B cell (primary cell): ENCODE measurements at regions not wholly inside any gene's neighbourhood (a gene's known extent, or its start where the extent isn't known, plus 50 kb on each side); places are given as distances from the start of the nearest gene placed in this dataset.

Experiments
- ATAC-seq: fragments of 200-7000 bp; cut with Tn5 transposase; one replicate; pipeline ENCODE4 v1.10.0; 2021; ENCODE audit warnings: low read depth, mild to moderate bottlenecking, moderate number of reproducible peaks, moderate library complexity
- CTCF ChIA-PET: fragments of 350-600 bp; sonication (Branson Sonifier 250); formaldehyde crosslinking; loops from one replicate; lab custom pipeline; 2021; ENCODE audit warnings: antibody characterized with exemption, inconsistent platforms; lab: Charles Lee
- POLR2A ChIA-PET: fragments of 350-600 bp; sonication (Branson Sonifier 250); formaldehyde crosslinking; loops from one replicate; lab custom pipeline; 2021; ENCODE audit warnings: antibody characterized with exemption; lab: Charles Lee
- DNase-seq: peaks from one replicate; pipeline ENCODE4 v3.0.0; 2013
- H2AFZ ChIP-seq: 2 replicates; pipeline ENCODE4 v1.6.1; 2012; ENCODE audit warnings: mild to moderate bottlenecking, low read depth, low read length; ENCODE audit not compliant: insufficient read depth, poor library complexity, severe bottlenecking
- H3K27ac ChIP-seq, 2 donors: 1 replicate in 1 of 2; 2 replicates in 1 of 2; pipeline ENCODE4 v1.5.1; 2012 to 2013; ENCODE audit warnings: low read length in 2 of 2, mild to moderate bottlenecking in 2 of 2, moderate library complexity in 1 of 2
- H3K27me3 ChIP-seq, 4 experiments: fragments of 200-600 bp in 1 of 4; sonication (generic) in 1 of 4; replicated peaks in 1 of 4; 1 replicate in 2 of 4; 2 replicates in 2 of 4; pipeline versions ENCODE4 v1.6.1 to v1.7.0; 2013 to 2016; ENCODE audit warnings: low read length in 3 of 4, mild to moderate bottlenecking in 2 of 4, mixed read lengths in 1 of 4, moderate library complexity in 1 of 4; ENCODE audit not compliant: insufficient read depth in 4 of 4, control insufficient read depth in 3 of 4; ENCODE audit errors: control extremely low read depth in 1 of 4
- H3K36me3 ChIP-seq, 2 experiments: replicated peaks in 1 of 2; 1 replicate in 1 of 2; 2 replicates in 1 of 2; pipeline versions ENCODE4 v1.6.1 to v1.7.1; 2013; ENCODE audit warnings: low read length in 1 of 2; ENCODE audit not compliant: insufficient read depth in 2 of 2, control insufficient read depth in 1 of 2; ENCODE audit errors: control extremely low read depth in 1 of 2, extremely low read depth in 1 of 2
- H3K4me1 ChIP-seq, 2 donors: fragments of 200-600 bp in 1 of 2; sonication (generic) in 1 of 2; 1 replicate in 1 of 2; 2 replicates in 1 of 2; pipeline versions ENCODE4 v1.5.1 to v1.6.1; 2013 to 2017; ENCODE audit warnings: low read length in 2 of 2; ENCODE audit not compliant: control insufficient read depth in 2 of 2, insufficient read depth in 2 of 2
- H3K4me2 ChIP-seq: replicated peaks from 2 replicates; pipeline ENCODE3; 2012; ENCODE audit warnings: mild to moderate bottlenecking, low read depth, low read length; ENCODE audit not compliant: poor library complexity, severe bottlenecking
- H3K4me3 ChIP-seq, 5 experiments: fragments of 200-600 bp in 1 of 5; sonication (generic) in 1 of 5; 1 replicate in 3 of 5; 2 replicates in 2 of 5; pipeline versions ENCODE4 v1.5.1 to v1.7.0; 2011 to 2016; ENCODE audit warnings: low read length in 4 of 5, mild to moderate bottlenecking in 4 of 5, low read depth in 2 of 5, control low read depth in 1 of 5, moderate library complexity in 1 of 5; ENCODE audit not compliant: insufficient read depth in 1 of 5; ENCODE audit errors: control extremely low read depth in 1 of 5, extremely low read depth in 1 of 5
- H3K79me2 ChIP-seq: fragments of 200-600 bp; sonication (generic); one replicate; pipeline ENCODE4 v1.6.0; 2016; ENCODE audit warnings: low read length; ENCODE audit not compliant: control insufficient read depth, insufficient read depth
- H3K9ac ChIP-seq: fragments of 200-600 bp; sonication (generic); 2 replicates; pipeline ENCODE4 v1.6.1; 2017; ENCODE audit warnings: mild to moderate bottlenecking, low read length, moderate library complexity
- H3K9me3 ChIP-seq, 3 donors: one replicate each; pipeline versions ENCODE4 v1.6.1 to v1.7.1; 2013; ENCODE audit warnings: low read length in 2 of 3; ENCODE audit not compliant: control insufficient read depth in 2 of 3, insufficient read depth in 1 of 3; ENCODE audit errors: control extremely low read depth in 1 of 3
- H4K20me1 ChIP-seq: 2 replicates; pipeline ENCODE4 v1.6.0; 2012; ENCODE audit warnings: mild to moderate bottlenecking, low read length; ENCODE audit not compliant: insufficient read depth, control insufficient read depth, poor library complexity, severe bottlenecking
- H3K27ac Mint-ChIP-seq: one replicate; pipeline ENCODE4 v1.8.0; 2021; ENCODE audit warnings: mixed read lengths
- H3K27me3 Mint-ChIP-seq: one replicate; pipeline ENCODE4 v1.8.0; 2021; ENCODE audit warnings: mixed read lengths
- H3K4me1 Mint-ChIP-seq: one replicate; pipeline ENCODE4 v1.8.0; 2021; ENCODE audit warnings: mixed read lengths
- H3K4me3 Mint-ChIP-seq: one replicate; pipeline ENCODE4 v1.8.0; 2021; ENCODE audit warnings: mixed read lengths
- H3K9me3 Mint-ChIP-seq: one replicate; pipeline ENCODE4 v1.8.0; 2022; ENCODE audit warnings: mixed read lengths; ENCODE audit not compliant: insufficient read depth
- EZH2 ChIP-seq: IDR thresholded peaks from 2 replicates; pipeline ENCODE4 v1.6.1; 2012; ENCODE audit warnings: borderline replicate concordance, low read depth, mild to moderate bottlenecking, moderate library complexity, low read length; ENCODE audit not compliant: insufficient read depth, poor library complexity, severe bottlenecking
- WGBS: methylation state at CpG from one replicate; pipeline ENCODE4 v1.1.5; 2013; ENCODE audit warnings: missing lambda C conversion rate; ENCODE audit not compliant: insufficient coverage; 5-methylcytosine and 5-hydroxymethylcytosine counted together
- intact Hi-C: fragments of 100-400 bp; cut with micrococcal nuclease; formaldehyde crosslinking; loops from one replicate; pipeline ENCODE4 v1.10.0; 2022
- TF ChIP-seq, protein P1 (sequence below): fragments of 200-600 bp; IDR thresholded peaks from one replicate; pipeline ENCODE4 v1.8.0; 2022; ENCODE audit warnings: antibody characterized with exemption, mild to moderate bottlenecking

DNA sequence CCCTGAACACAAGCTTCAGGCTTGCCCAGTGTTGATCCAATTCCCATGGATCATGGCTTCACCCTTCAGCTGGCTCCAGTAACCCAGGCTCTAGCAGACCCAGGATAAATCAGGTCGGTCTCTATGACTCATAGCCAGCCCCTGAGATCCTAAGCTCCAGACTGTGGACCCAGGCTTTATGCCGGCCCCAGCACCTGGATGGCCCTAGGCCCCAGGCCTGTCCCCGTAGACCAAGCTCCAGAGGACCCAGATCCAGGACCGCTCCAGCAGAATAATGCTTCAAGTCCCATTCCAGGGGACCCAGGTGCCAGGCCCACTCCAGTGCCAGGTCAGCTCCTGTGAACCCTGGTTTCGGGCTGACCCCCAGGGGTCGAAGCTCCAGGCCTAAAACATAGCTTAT, 1589.9 kb upstream of the DDX18 start:
- TF ChIP-seq EZH2: no peak
- TF ChIP-seq, protein P1, sequence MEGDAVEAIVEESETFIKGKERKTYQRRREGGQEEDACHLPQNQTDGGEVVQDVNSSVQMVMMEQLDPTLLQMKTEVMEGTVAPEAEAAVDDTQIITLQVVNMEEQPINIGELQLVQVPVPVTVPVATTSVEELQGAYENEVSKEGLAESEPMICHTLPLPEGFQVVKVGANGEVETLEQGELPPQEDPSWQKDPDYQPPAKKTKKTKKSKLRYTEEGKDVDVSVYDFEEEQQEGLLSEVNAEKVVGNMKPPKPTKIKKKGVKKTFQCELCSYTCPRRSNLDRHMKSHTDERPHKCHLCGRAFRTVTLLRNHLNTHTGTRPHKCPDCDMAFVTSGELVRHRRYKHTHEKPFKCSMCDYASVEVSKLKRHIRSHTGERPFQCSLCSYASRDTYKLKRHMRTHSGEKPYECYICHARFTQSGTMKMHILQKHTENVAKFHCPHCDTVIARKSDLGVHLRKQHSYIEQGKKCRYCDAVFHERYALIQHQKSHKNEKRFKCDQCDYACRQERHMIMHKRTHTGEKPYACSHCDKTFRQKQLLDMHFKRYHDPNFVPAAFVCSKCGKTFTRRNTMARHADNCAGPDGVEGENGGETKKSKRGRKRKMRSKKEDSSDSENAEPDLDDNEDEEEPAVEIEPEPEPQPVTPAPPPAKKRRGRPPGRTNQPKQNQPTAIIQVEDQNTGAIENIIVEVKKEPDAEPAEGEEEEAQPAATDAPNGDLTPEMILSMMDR: no peak
- intact Hi-C loops: no loop called here
- Histone ChIP-seq H2AFZ (no peak overlapping the region), H3K4me2 (no peak overlapping the region), H3K9ac (no peak overlapping the region), H3K4me3 (no peak overlapping the region), H3K9me3 (peaks cover 0 to 11% (median 0%) of the 10 kb centered on the region in 3 donors), H3K4me1 (no peaks in the 10 kb centered on the region), H3K36me3 (no peaks in the 10 kb centered on the region), H3K27me3 (no peaks in the 10 kb centered on the region), H3K27ac (no peak overlapping the region), H4K20me1 (no peaks in the 10 kb centered on the region), H3K79me2 (no peaks in the 10 kb centered on the region)
- ChIA-PET CTCF (no interaction called here), POLR2A (no interaction called here)
- WGBS: 86% methylated on average over 4 of the region's 6 CpGs
- Mint-ChIP-seq H3K4me3 (no peak overlapping the region), H3K9me3 (peaks cover 11% of the 10 kb centered on the region), H3K27me3 (no peaks in the 10 kb centered on the region), H3K4me1 (no peaks in the 10 kb centered on the region), H3K27ac (no peak overlapping the region)
- DNase-seq (no peak), ATAC-seq (no peak)

DNA sequence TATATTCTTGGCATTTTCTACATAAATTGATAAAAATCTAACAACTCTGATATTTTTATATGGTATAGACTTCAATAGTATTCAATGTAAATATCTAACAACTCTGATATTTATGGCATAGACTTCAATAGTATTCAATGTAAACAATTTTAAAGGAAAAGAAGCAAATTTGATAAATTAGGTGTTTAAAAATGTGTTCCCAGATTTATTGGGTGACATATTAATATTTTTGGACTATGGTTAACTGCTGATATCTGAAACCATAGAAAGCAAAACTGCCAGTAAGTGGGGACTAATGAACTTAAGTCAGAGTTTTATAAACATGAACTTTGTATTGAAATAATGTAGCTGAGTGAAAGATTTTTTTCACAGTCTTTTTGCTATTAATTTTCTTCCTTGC, 1576.0 kb upstream of the DDX18 start:
- H3K27me3 Mint-ChIP-seq: no peaks in the 10 kb centered on the region

More for the DNA sequence above, 1576.0 kb upstream of the DDX18 start:
- no peak overlapping the region for H3K27ac Mint-ChIP-seq
- no peak overlapping the region for H3K4me3 Mint-ChIP-seq
- DNase-seq (no peak), ATAC-seq (no peak)
- Histone ChIP-seq H4K20me1 (no peaks in the 10 kb centered on the region), H3K9me3 (peaks cover 0 to 3% (median 3%) of the 10 kb centered on the region in 3 donors), H3K27me3 (no peaks in the 10 kb centered on the region), H3K79me2 (no peaks in the 10 kb centered on the region), H2AFZ (no peak overlapping the region), H3K27ac (no peak overlapping the region), H3K4me2 (no peak overlapping the region), H3K4me3 (no peak overlapping the region), H3K4me1 (no peaks in the 10 kb centered on the region), H3K9ac (no peak overlapping the region), H3K36me3 (no peaks in the 10 kb centered on the region)
- TF ChIP-seq EZH2: no peak
- TF ChIP-seq, protein P1: no peak
- peaks cover 9% of the 10 kb centered on the region for H3K9me3 Mint-ChIP-seq
- intact Hi-C loops: no loop called here
- H3K4me1 Mint-ChIP-seq: no peaks in the 10 kb centered on the region
- ChIA-PET CTCF (no interaction called here), POLR2A (no interaction called here)
